GM18873 (cell line): ENCODE measurements at regions not wholly inside any gene's neighbourhood (a gene's known extent, or its start where the extent isn't known, plus 50 kb on each side); places are given as distances from the start of the nearest gene placed in this dataset.

Source experiments
- ATAC-seq: cut with Tn5 transposase; IDR thresholded peaks from one replicate; pipeline ENCODE4 v1.9.1; 2021; ENCODE audit warnings: mild to moderate bottlenecking, moderate library complexity, moderate number of reproducible peaks; ENCODE audit not compliant: unreplicated experiment, low FRiP score

DNA sequence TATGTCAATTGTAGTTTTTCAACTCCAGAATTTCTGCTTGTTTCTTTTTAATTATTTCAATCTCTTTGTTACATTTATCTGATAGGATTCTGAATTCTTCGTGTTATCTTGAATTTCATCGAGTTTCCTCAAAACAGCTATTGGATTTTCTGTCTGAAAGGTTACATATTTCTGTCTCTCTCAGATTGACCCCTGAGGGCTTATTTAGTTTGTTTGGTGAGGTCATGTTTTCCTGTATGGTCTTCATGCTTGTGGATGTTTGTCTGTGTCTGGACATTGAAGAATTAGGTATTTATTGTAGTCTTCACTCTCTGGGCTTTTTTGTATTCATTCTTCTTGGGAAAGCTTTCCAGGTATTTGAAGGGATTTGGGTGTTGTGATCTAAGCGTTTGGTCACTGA lies 85.6 kb downstream of the SNAPC1 start:
- ATAC-seq, result no peak

DNA sequence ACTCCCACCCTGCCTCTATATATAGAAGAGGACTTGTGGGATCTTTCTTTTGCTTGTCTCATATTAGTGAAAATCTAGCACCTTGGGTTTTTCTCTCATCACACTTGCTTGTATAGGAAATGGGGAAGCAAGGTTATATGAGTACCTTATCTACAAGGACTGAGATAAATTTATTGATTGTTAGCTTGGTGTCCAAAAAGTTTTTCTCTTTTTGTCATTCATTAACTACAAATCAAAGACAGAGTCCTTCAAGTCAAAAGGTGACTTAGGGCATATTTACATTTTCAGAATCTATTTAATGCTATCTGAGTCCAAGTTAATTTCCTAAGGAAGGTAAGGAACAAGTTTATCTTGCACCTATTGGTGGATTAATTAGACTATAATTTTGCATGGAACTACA lies 92.7 kb downstream of the SNAPC1 start:
- no peak for ATAC-seq

DNA sequence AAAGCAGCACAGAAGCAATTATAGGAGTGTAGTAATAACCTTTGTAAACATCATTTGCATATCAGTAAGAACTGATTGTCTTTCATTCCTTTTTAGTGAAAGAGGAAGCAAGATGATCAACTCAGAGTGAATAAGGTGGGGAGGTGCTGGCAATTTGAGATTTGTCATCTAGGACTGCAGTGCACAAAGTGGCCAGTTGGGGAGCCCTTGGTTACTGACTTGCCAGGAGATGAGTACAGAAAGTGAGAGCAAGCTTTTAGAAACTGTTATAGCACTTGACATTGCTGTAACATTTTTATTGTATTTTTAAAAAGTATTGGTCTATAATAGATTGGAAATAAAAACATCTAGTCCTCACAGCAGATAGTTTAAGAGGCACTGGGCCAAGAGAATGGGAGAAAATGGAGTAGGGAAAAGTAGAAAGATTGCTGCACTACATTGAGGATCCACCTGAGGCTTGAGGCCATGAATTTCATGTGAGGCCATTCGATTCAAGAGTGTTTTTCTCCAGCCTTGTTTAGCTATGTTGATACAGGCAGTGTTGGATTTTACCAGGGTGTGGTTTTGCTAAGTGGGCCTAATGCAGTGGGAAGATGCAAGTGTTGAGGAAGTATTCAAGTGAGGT lies 98.2 kb downstream of the SNAPC1 start:
- ATAC-seq, result peak; percentile 96

DNA sequence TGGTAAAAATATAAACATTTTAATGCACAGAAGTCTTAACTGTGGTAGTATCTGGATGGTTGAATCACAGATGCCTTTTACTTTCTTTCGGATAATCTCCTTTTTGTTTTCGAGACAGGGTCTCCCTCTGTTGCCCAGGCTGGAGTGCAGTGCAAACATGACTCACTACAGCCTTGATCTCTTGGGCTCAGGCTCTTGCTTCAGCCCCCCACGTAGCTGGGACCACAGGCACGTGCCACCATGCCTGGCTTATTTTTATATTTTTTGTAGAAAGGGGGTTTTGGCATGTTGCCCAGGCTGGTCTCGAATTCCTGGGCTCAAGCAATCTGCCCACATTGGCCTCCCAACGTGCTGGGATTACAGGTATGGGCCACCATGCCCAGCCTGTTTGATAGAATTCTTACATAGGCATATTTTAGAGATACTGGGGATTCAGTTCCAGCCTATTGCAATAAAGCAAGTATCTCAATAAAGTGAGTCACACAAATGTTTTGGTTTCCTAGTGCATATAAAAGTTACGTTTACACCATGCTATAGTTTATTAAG lies 99.2 kb downstream of the SNAPC1 start:
- ATAC-seq, result no peak

DNA sequence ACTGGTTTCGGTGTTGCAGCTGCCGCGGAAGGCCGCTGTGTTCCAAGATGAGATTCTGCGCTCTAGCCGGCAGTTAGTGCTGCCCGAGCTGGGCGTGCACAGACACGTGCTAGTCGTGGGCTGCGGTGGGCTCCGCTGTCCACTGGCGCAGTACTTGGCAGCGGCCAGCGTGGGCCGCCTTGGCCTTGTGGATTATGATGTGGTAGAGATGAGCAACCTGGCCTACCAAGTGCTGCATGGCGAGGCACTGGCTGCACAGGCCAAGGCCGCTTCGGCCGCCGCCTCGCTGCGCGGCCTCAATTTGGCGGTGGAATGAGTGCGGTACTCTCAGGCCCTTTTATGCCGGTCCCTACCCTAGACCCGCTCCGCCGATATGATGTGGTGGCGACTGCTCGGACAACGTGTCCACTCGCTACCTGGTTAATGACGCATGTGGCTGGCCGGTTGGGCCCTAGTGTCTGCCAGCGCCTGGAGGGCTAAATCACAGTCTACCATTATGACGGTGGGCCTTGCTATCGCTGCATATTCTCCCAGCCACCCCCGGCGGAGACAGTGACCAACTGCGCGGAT lies 102.2 kb downstream of the SNAPC1 start:
- no peak for ATAC-seq

DNA sequence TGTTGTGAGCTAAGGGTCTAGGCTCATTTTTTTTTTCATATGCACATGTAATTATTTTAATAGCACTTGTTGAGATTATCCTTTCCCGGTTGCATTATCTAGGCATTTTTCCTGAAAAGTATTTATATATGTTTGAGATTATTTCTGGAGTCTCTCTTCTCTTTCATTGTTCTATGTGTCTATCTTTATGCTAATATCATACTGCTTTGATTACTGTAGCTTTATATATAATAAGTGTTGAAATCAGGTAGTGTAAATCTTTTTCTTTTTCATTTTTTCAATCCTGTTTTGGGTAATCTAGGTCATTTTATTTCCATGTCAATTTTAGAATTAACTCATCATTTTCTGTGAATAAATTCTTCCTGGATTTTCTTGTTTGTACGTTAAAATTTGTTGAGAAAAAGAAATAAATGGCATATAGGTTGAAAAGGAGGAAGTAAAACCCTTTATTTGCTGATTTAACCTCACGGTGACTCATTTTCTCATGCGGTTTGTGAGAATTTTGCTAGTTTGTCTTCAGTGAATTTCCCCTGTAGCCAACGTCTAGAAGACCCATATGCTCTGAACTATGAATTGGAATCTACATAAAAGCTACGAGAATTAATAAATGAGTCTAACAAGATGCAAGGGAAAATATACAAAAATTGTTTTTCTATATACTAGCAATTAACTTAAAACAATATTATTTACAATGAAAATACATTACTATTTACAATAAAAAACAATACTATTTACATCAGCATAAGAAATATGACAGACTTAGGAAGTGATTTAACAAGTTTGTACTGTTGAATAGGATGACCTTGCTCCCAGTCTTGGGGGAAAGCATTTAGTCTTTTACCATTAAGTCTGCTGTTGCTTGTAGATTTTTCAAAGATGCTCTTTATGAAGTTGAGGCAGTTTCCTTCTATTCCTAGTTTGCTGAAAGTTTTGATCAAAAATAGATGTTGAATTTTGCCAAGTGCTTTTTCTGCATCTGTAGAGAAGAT lies 105.0 kb downstream of the SNAPC1 start:
- peak; percentile 85 for ATAC-seq

DNA sequence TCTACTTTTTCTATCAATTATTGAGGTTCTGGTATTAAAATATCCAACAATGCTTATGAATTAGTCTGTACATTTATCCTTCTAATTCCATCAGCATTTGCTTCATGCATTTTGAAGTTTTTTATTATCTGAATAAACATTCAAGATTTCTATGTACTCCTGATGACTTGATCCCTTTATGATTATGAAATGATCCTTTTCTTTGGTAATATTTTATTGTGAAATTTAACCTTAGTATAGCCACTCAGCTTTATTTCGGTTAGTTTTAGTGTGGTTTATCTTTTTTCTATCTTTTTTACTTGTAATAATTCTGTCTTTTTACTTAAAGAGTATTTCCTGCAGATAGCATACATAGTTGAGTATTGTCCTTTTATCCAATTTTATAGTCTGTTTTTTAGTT lies 106.6 kb downstream of the SNAPC1 start:
- no peak for ATAC-seq

DNA sequence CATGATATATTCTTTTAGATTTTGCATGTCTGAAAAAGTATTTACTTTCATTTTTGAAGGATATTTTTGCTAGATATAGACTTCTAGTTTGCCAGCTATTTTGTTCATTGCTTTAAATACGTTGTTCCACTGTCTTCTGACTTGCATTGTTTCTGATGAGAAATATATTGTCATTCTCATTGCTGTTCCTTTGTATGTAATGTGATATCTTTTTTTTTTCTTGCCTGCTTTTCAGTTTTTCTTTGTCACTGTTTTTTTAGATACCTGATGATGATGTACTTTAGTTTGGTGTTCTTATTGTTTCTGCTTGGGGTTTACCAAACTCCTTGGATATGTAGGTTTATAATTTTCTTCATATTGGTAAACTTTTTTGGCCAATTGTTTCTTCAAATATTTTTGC lies 107.9 kb downstream of the SNAPC1 start:
- ATAC-seq, result no peak

DNA sequence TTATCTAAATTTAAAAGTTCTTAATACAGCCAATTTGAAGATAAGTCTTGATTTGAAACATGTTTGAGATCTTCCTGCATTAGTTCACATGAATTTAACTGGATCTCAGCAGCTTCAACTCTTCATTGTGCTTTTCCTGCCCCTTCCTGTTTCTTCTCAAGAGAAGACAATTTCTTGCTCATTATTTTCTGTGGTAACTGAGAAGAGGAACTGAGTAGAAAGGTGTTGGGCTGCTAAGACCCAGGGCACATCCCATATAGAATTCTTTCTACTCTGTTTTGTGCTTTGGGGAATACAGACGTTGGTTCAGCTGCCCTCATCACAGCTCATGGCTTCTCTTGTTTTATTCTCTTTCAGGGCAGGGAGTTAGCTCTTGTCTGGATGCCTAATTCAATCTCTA lies 110.2 kb downstream of the SNAPC1 start:
- ATAC-seq, result peak; percentile 78

DNA sequence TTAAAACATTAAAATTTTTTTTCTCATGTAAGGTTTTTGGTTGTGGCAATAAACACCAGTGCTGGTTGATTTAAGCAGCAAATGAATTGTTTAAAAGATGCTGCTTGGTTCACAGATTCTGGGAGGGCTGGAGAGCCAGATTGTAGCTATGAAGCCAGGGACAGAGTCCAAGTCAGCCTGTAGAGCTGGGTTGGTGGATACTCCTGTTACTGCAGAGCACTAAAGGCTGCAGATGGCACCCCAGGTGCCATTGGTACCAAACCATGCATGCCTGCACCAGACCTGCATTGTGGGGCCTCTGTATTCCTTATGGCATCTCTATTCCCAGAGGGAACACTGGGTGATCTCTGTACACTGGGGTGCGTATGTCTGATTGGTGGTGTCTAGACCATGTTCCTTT lies 113.3 kb downstream of the SNAPC1 start:
- ATAC-seq, result no peak

DNA sequence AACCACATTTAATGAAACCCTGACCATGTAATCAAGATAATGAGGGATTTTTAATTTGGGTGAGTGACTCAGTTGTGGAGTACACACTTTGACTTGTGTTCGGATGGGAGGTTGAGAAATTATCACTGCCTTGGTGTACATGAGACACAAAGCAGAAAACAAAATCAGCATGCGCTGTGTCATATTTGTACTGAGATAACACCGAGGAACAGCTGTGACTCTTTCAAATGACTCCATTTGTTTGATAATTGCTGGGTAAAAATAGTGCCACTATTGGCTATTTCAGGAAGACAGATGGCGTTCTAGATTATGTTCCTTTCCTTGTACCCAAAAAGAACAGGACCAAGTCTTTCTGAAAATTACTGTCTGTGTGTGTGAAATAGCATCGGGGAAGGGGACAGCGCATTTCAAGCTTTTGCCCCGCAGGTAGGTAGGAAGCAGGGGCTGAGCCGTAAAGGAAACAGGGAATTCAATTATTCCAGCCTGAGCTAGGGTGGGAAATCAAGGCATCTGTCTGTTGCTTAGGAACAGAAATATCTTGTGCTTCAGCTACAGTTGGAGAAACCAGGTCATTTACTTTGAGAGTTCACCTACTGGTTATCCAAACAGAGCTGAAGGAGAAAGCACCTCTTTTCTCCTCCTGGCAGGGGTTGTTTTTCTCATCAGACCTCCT lies 114.3 kb downstream of the SNAPC1 start:
- ATAC-seq, result no peak

DNA sequence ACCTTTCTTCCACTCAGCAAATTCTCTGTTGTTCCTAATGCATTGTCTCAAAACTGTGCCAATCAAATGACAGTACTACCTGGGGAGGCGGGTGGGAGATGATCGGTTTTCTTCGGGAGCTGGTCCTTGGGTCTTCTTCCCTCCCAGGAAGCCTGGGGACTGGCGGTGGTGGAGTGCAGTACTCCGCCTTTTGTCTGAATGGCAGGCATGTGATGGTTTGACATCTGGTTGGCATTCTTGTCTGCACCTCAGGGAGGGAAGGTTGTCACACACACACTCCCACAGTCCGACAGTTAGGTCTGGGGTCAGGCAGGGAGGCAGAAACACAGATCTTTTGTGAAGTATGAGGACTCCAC lies 114.8 kb downstream of the SNAPC1 start:
- ATAC-seq, result no peak

DNA sequence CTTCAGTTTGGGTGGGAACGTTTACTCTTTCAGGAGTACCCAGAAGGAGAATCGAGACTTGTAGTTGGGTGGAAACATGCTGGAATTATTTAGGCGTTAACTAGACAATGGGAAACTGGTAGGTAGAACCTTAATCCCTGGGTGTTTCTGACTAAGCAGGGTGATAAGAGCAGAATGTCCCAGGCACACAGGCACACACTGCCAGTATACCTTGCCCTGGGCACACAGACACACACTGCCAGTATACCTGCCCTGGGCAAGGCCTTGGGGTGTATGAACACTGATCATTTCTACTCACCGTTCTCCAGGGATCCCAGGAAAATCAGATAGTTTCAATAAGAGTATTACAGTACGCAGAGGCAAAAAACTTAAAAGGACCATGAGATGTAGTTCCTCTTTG lies 115.5 kb downstream of the SNAPC1 start:
- ATAC-seq, result no peak

DNA sequence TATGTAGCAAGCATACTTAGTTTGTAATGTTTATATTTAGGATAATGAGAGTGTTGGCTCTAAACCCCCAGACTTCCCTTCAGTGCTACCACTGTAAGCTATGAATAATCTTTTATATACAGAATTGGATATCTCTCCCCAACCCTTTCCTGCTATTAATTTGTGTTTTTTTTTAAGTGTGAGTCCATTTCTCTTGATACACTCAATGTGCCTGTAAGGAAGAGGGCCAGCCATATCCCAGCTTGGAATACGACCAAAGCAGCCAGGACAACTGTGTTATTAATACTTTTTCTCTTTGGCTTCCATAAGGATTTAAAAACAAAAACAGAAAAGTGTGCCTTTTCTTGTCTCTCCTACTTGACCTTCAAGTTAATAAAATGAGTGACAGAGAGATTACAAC lies 116.7 kb downstream of the SNAPC1 start:
- ATAC-seq, result no peak

DNA sequence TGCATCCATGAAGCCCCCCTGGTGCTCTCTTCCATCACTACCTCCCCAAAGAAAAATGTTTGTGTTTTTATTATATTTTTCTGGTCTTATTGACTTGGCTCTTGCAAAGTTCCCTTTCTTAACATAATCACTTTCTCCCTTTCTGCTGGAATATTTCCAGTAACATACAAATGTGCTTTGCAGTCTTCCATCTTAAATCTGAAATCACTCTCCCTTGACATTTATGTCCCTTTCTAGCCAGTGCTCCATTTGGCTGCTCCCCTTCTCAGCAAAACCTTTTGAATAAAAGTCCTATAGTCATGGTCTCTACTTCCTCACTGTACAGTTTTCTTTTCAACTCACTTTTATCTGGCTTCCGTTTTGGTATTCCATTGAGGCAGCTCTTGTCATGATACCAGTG lies 118.8 kb downstream of the SNAPC1 start:
- ATAC-seq, result no peak

DNA sequence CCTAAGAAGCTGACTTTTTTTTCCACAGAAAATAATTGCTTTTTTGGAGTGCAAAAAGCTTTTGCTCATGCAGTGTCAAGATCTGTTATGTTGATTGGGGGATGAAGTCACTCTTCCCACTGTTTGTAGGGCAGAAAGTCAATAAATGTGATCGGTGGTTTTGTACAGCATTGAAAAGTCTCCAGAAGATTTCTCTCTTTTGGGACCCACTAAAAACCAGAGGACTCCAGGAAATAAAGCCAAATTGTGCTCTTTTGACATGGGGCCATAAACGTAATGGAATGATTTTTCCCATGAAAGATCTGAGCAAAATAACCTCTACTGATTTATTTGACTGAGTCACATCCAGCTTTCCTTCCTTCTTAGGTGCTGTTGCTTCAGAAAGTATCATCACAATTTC lies 122.5 kb downstream of the SNAPC1 start:
- no peak for ATAC-seq

DNA sequence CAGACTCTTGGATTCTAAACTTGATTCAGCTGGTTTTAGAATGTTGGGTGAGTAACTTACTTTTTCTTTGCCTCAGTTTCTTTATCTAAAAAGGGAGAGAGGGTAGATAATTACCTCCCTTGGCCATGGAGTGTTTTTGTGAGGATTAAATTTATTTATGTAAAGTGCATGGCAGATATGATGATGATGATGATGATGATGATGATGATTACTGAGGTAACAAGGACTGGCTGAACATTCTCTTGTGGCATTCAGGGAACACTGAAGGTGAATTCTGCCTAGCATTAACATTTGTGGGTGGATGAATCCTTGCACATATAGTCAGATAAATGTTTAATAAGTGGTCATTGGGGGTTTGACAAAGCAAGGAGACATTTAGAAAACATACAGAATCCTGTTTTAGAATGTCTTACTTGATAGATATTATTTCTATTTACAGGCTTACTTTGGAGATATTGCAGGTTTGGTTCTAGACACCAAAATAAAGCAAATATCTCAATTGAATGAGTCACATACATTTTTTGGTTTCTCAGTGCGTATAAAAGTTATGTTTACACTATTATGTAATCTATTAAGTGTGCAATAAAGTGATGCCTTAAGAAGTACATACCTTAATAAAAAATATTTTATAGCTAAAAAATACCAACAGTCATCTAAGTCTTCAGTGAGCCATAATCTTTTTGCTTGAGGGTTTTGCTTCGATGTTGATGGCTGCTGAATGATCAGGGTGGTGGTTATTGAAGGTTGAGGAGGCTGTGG lies 123.2 kb downstream of the SNAPC1 start:
- ATAC-seq, result no peak

DNA sequence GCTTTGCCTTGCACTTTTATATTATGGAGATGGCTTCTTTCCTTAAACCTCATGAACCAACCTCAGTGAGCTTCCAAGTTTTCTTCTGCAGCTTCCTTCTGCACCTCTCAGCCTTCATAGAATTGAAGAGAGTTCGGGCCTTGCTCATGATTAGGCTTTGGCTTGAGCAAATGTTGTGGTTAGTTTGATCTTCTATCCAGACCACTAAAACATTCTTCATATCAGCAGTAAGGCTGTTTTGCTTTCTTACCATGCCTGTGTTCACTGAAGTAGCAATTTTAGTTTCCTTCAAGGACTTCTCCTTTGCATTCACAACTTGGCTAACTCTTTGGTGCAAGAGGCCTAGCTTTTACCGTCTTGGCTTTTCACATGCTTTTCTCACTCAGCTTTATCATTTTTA lies 125.4 kb downstream of the SNAPC1 start:
- ATAC-seq, result no peak

DNA sequence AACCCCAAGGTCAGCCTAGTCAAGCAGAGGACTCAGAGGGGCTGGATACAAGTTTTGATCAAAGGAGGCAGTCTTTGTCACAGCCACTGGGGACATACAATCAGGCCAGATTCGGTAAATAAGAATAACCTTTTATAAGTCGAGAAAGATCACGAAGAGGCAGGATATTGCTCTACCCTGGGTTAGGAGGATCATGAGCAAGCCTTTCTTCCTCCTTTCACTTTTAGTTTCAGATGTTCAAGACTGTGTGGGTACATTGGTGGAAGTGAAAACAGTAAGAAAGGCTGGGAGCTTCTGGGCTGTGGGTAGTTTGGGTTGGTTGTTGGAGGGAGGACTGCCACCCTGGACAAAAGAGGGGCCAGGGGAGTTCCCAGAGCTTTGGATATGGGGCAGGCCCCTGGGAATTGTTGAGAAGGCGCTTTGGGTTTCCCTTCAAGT lies 127.7 kb downstream of the SNAPC1 start:
- ATAC-seq, result peak; percentile 100

DNA sequence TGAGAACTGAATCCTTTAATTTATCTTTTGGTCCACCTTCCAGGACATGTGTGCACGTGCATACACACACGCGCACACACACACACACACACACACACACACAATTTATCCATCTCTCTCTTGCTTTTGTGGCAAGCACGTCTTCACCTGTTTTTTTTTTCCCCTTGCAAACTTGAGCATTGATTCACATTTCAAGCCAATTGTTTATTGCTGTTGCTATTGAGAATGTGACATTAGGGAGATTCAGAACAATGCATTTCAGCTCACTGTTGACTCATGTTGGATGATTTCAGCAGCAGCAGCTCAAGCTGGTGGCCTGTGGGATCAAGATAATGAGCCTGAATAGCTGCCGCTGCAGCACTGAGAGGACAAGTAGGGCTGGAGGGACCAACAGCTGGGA lies 128.9 kb downstream of the SNAPC1 start:
- no peak for ATAC-seq
